Esophagus muscularis mucosa (tissue), 4 donors: ENCODE measurements at regions not wholly inside any gene's neighbourhood (a gene's known extent, or its start where the extent isn't known, plus 50 kb on each side); places are given as distances from the start of the nearest gene placed in this dataset.

ENCODE experiments used
- DNase-seq: peaks from one replicate; pipeline ENCODE4 v3.0.0-alpha.2; 2017; ENCODE audit errors: extremely low spot score
- H3K27ac ChIP-seq, 4 donors: fragments of 200-600 bp; sonication (generic); replicated peaks in 1 of 4; 1 replicate in 3 of 4; 2 replicates in 1 of 4; pipeline ENCODE4 v1.5.1; 2016 to 2019; ENCODE audit warnings: mild to moderate bottlenecking in 1 of 4
- H3K27me3 ChIP-seq, 4 donors: fragments of 200-600 bp; sonication (generic); one replicate each; pipeline versions ENCODE4 v1.5.1 to v1.6.0; 2016 to 2019
- H3K36me3 ChIP-seq, 4 donors: fragments of 200-600 bp; sonication (generic); one replicate each; pipeline ENCODE4 v1.5.1; 2016 to 2019
- H3K4me1 ChIP-seq, 4 donors: fragments of 200-600 bp; sonication (generic); one replicate each; pipeline ENCODE4 v1.5.1; 2016 to 2019
- H3K4me3 ChIP-seq, 4 donors: fragments of 200-600 bp; sonication (generic); 1 replicate in 2 of 4; 2 replicates in 2 of 4; pipeline ENCODE4 v1.5.1; 2016 to 2019; ENCODE audit warnings: mild to moderate bottlenecking in 4 of 4, moderate library complexity in 1 of 4
- H3K9me3 ChIP-seq, 4 donors: fragments of 200-600 bp; sonication (generic); 1 replicate in 3 of 4; 2 replicates in 1 of 4; pipeline ENCODE4 v1.5.1; 2016 to 2019
- CTCF ChIP-seq, 3 experiments: fragments of 200-600 bp in 2 of 3; fragments of 450-650 bp in 1 of 3; sonication (generic) in 2 of 3; IDR thresholded peaks; one replicate each; pipeline ENCODE4 v1.5.1; 2017 to 2019; ENCODE audit warnings: antibody characterized with exemption in 3 of 3, mild to moderate bottlenecking in 2 of 3, moderate library complexity in 1 of 3
- EP300 ChIP-seq: sonication (generic); formaldehyde crosslinking; IDR thresholded peaks from one replicate; pipeline ENCODE4 v1.6.1; 2017; ENCODE audit warnings: antibody characterized with exemption
- POLR2A ChIP-seq: fragments of 450-650 bp; IDR thresholded peaks from one replicate; pipeline ENCODE4 v1.6.1; 2017; ENCODE audit warnings: antibody characterized with exemption, moderate library complexity, mild to moderate bottlenecking, low read depth
- POLR2AphosphoS5 ChIP-seq, 2 donors: sonication (generic); formaldehyde crosslinking; IDR thresholded peaks; one replicate each; pipeline ENCODE4 v1.6.1; 2017; ENCODE audit warnings: antibody characterized with exemption in 2 of 2
- WGBS: methylation state at CpG from one replicate; pipeline ENCODE4 v1.1.5; 2018; 5-methylcytosine and 5-hydroxymethylcytosine counted together
- intact Hi-C: fragments of 100-400 bp; cut with DNase I; formaldehyde crosslinking; loops from one replicate; pipeline ENCODE4 v1.15.1; 2023

- Histone ChIP-seq H3K4me1 (peaks cover 0 to 10% (median 0%) of the 10 kb centered on the region in 4 donors), H3K27ac (no peak overlapping the region), H3K36me3 (no peaks in the 10 kb centered on the region), H3K9me3 (no peaks in the 10 kb centered on the region), H3K4me3 (no peak overlapping the region), H3K27me3 (peaks cover 0 to 6% (median 0%) of the 10 kb centered on the region in 4 donors)
- intact Hi-C loops: no loop called here
- WGBS: 33% methylated on average over 6 of the region's 6 CpGs
- TF ChIP-seq POLR2A (no peak), CTCF (IDR thresholded peaks at IDR 0.05) (no peak), EP300 (no peak)
- no peak for DNase-seq
These were observed 314.4 kb downstream of the MTX2 start for GRCh38 chr2:176583607-176584006.

GRCh38 chr2:176584333-176584732, 315.1 kb downstream of the MTX2 start:
- Histone ChIP-seq H3K27ac (no peak overlapping the region), H3K4me3 (no peak overlapping the region), H3K4me1 (peaks cover 0 to 10% (median 0%) of the 10 kb centered on the region in 4 donors), H3K27me3 (peaks cover 0 to 4% (median 0%) of the 10 kb centered on the region in 4 donors), H3K36me3 (no peaks in the 10 kb centered on the region), H3K9me3 (no peaks in the 10 kb centered on the region)
- intact Hi-C loops: no loop called here
- TF ChIP-seq CTCF (IDR thresholded peaks at IDR 0.05): no peak
- no peak for DNase-seq
- 89% methylated on average over 3 of the region's 3 CpGs for WGBS

- Histone ChIP-seq H3K36me3 (no peaks in the 10 kb centered on the region), H3K9me3 (no peaks in the 10 kb centered on the region), H3K4me1 (peaks cover 0 to 10% (median 0%) of the 10 kb centered on the region in 4 donors), H3K27me3 (no peaks in the 10 kb centered on the region), H3K27ac (no peak overlapping the region), H3K4me3 (no peak overlapping the region)
- intact Hi-C loops: no loop called here
- no peak for DNase-seq
- TF ChIP-seq POLR2AphosphoS5 (IDR thresholded peaks at IDR 0.05) (no peak), EP300 (no peak), POLR2A (no peak), CTCF (IDR thresholded peaks at IDR 0.05) (no peak)
- WGBS: 65% methylated on average over 1 of the region's 1 CpG
These were observed 316.0 kb downstream of the MTX2 start for GRCh38 chr2:176585291-176585690.

GRCh38 chr2:176585791-176586190, 316.5 kb downstream of the MTX2 start:
- 73% methylated on average over 2 of the region's 2 CpGs for WGBS
- Histone ChIP-seq H3K4me3 (no peak overlapping the region), H3K27ac (no peak overlapping the region), H3K27me3 (no peaks in the 10 kb centered on the region), H3K9me3 (no peaks in the 10 kb centered on the region), H3K36me3 (no peaks in the 10 kb centered on the region), H3K4me1 (peaks cover 0 to 10% (median 0%) of the 10 kb centered on the region in 4 donors)
- TF ChIP-seq POLR2A (no peak), EP300 (no peak), POLR2AphosphoS5 (IDR thresholded peaks at IDR 0.05) (no peak), CTCF (IDR thresholded peaks at IDR 0.05) (no peak)
- DNase-seq: no peak
- intact Hi-C loops: no loop called here

GRCh38 chr2:176589287-176589686, 320.0 kb downstream of the MTX2 start:
- Histone ChIP-seq H3K4me3 (no peak overlapping the region), H3K27ac (no peak overlapping the region), H3K9me3 (no peaks in the 10 kb centered on the region), H3K27me3 (no peaks in the 10 kb centered on the region), H3K36me3 (no peaks in the 10 kb centered on the region), H3K4me1 (no peaks in the 10 kb centered on the region)
- DNase-seq: no peak
- WGBS: 60% methylated on average over 7 of the region's 7 CpGs
- intact Hi-C loops: no loop called here
- TF ChIP-seq EP300: no peak
- TF ChIP-seq POLR2A: no peak
